ENCODE measurements at regions not wholly inside any gene's neighbourhood (a gene's known extent, or its start where the extent isn't known, plus 50 kb on each side); places are given as distances from the start of the nearest gene placed in this dataset.
A peak's percentile ranks its signal among the peaks of the same experiment; 100 is the strongest.

DNA sequence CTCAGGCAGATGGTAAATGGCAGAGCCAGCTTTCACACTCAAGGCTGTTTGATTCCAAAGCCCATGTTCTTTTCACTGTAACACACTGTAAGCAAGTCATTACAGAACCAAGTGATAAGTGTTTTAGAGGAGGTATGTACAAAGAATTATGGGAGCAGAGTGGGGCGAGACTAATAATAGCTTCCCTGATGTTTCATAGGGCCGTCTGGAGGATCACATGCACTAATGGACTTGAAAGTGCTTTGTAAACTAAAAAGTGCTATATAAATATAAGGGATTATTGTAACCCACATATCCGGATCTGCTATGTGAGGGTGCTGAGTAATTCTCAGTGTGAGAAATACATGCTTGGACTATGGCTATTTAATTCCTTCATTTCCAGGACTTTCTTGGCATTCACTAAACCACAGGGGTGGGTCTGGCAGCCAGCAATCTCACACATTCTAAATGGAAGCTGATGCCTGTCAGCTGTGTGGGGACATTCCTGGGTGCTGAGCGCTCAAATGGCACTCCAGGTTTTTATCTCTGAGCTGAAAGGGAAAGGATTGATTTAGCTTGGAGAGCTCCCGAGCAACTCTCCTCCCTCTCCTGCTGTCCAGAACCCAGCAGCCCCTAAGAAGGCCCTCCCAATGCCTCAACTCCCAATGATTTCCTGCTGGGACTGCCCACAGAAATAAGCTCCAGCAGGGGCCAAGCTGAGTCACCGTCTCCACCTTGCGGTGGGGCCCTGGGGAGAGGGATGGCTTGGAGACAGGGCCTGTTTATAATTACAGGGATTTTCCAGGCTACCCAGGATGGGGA is 222.8 kb downstream of the SOX11 start:
- no peak for TF ChIP-seq ATF2 (IDR thresholded peaks at IDR 0.05; ENCODE audit: low read length)
- peak; percentile 20 to 43 (median 38) for TF ChIP-seq CTCF (IDR thresholded peaks at IDR 0.05; ENCODE audit: control extremely low read depth in 1 of 3, insufficient read depth in 1 of 3, low read depth in 1 of 3, low read length in 3 of 3)
- TF ChIP-seq EGR1 (IDR thresholded peaks at IDR 0.05; ENCODE audit: borderline replicate concordance, low read depth, low read length) = no peak

Measured in H1 (cell line).